Upper lobe of left lung (tissue), 6 donors: ENCODE measurements at regions not wholly inside any gene's neighbourhood (a gene's known extent, or its start where the extent isn't known, plus 50 kb on each side); places are given as distances from the start of the nearest gene placed in this dataset.

Source experiments
- ATAC-seq, 2 donors: fragments of 200-7000 bp; cut with Tn5 transposase; one replicate each; pipeline ENCODE4 v1.9.1; 2022; ENCODE audit warnings: mild to moderate bottlenecking in 2 of 2, moderate library complexity in 2 of 2; ENCODE audit not compliant: low FRiP score in 2 of 2
- DNase-seq, 2 donors: peaks; one replicate each; pipeline ENCODE4 v3.0.0-alpha.2; 2019 to 2020
- H3K27ac ChIP-seq, 4 donors: fragments of 200-600 bp; sonication (generic); one replicate each; pipeline ENCODE4 v1.5.1; 2016 to 2019
- H3K27me3 ChIP-seq, 4 donors: fragments of 200-600 bp; sonication (generic); one replicate each; pipeline ENCODE4 v1.5.1; 2017 to 2019
- H3K36me3 ChIP-seq, 4 donors: fragments of 200-600 bp; sonication (generic); one replicate each; pipeline ENCODE4 v1.5.1; 2016 to 2019
- H3K4me1 ChIP-seq, 4 donors: fragments of 200-600 bp; sonication (generic); one replicate each; pipeline ENCODE4 v1.5.1; 2018 to 2019
- H3K4me3 ChIP-seq, 4 donors: fragments of 200-600 bp; sonication (generic); one replicate each; pipeline ENCODE4 v1.5.1; 2017 to 2019; ENCODE audit warnings: mild to moderate bottlenecking in 2 of 4, moderate library complexity in 1 of 4
- H3K9me3 ChIP-seq, 4 donors: fragments of 200-600 bp; sonication (generic); one replicate each; pipeline ENCODE4 v1.5.1; 2018 to 2019
- EP300 ChIP-seq, 4 donors: sonication (generic); formaldehyde crosslinking; IDR thresholded peaks; one replicate each; pipeline ENCODE4 v1.5.1; 2017; ENCODE audit warnings: antibody characterized with exemption in 4 of 4, control low read depth in 2 of 4
- POLR2A ChIP-seq, 4 donors: fragments of 450-650 bp; IDR thresholded peaks; one replicate each; pipeline ENCODE4 v1.5.1; 2016 to 2017; ENCODE audit warnings: antibody characterized with exemption in 4 of 4, mild to moderate bottlenecking in 2 of 4
- POLR2AphosphoS5 ChIP-seq, 2 donors: sonication (generic); formaldehyde crosslinking; IDR thresholded peaks; one replicate each; pipeline ENCODE4 v1.5.1; 2017; ENCODE audit warnings: antibody characterized with exemption in 2 of 2
- WGBS, 2 donors: methylation state at CpG; one replicate each; pipeline ENCODE4 v1.1.5; 2017 to 2018; 5-methylcytosine and 5-hydroxymethylcytosine counted together
- small RNA-seq, 4 donors: library from RNA; depleted of rRNA; stranded (forward); fragments of <200 nt; gene quantifications; one replicate each; pipeline ENCODE3, GENCODE V24; 2016
- TF ChIP-seq, protein P1 (sequence below), 6 experiments: fragments of 450-650 bp in 4 of 6; fragments of 200-600 bp in 2 of 6; sonication (generic) in 2 of 6; IDR thresholded peaks; one replicate each; pipeline ENCODE4 v1.5.1; 2016 to 2019; ENCODE audit warnings: antibody characterized with exemption in 6 of 6
- donor health status: DM: no; HTN: no; CAD: no; lungs with moderate emphysema.
- donor health status: DM: no; HTN: yes; CAD: no; lungs with severe emphysema.

DNA sequence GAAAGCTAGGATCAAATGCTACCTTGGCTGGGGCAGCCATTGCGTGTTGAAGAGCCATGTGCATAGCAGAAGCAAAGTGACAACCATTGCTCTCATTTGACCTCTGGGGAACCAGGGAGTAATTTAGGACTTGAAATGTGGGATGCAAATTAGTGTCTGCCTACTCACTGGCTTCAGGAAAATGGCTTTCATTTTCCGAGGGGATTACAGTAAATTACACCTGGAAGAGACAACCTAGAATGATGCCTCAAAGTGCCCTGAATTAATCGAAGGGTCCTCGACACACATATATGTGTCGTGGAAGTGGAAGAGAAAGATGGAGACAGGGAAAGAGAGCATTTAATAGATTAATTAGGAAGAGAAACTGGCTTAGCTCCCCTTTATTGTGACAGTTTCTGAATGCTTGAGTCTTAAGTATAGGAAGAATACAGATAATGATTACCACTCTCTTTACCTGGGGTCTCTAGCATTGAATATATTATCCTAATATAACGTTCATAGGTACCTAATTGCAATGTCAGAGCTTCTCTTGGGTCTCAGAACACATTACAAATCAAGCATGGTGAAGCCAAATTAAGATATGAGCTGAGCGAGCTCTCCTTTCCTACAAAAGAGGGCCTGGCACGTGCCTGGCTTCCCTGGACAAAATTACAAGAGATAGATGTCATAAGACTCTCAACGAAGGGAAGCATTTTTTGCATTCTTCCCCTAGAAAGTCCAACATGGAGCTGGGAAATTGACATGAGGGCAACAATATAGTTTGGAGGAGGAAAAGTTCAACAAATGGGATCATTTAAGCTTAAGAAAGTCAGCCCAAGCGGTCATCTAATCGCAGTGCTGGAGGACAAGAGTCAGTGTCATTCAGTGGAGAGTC, 59.5 kb downstream of the MYCN start:
- no peaks in the 10 kb centered on the region for H3K27me3 ChIP-seq
- no peaks in the 10 kb centered on the region for H3K4me1 ChIP-seq
- DNase-seq: no peak
- ATAC-seq: no peak
- TF ChIP-seq, protein P1, sequence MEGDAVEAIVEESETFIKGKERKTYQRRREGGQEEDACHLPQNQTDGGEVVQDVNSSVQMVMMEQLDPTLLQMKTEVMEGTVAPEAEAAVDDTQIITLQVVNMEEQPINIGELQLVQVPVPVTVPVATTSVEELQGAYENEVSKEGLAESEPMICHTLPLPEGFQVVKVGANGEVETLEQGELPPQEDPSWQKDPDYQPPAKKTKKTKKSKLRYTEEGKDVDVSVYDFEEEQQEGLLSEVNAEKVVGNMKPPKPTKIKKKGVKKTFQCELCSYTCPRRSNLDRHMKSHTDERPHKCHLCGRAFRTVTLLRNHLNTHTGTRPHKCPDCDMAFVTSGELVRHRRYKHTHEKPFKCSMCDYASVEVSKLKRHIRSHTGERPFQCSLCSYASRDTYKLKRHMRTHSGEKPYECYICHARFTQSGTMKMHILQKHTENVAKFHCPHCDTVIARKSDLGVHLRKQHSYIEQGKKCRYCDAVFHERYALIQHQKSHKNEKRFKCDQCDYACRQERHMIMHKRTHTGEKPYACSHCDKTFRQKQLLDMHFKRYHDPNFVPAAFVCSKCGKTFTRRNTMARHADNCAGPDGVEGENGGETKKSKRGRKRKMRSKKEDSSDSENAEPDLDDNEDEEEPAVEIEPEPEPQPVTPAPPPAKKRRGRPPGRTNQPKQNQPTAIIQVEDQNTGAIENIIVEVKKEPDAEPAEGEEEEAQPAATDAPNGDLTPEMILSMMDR (IDR thresholded peaks at IDR 0.05): no peak
- TF ChIP-seq POLR2AphosphoS5 (IDR thresholded peaks at IDR 0.05): no peak
- TF ChIP-seq POLR2A (IDR thresholded peaks at IDR 0.05): no peak
- TF ChIP-seq EP300 (IDR thresholded peaks at IDR 0.05): no peak
- 81 to 88% methylated on average over 11 of the region's 11 CpGs for WGBS, 2 donors
- no peak overlapping the region for H3K27ac ChIP-seq
- no peak overlapping the region for H3K4me3 ChIP-seq
- H3K36me3 ChIP-seq: no peaks in the 10 kb centered on the region
- no peaks in the 10 kb centered on the region for H3K9me3 ChIP-seq

DNA sequence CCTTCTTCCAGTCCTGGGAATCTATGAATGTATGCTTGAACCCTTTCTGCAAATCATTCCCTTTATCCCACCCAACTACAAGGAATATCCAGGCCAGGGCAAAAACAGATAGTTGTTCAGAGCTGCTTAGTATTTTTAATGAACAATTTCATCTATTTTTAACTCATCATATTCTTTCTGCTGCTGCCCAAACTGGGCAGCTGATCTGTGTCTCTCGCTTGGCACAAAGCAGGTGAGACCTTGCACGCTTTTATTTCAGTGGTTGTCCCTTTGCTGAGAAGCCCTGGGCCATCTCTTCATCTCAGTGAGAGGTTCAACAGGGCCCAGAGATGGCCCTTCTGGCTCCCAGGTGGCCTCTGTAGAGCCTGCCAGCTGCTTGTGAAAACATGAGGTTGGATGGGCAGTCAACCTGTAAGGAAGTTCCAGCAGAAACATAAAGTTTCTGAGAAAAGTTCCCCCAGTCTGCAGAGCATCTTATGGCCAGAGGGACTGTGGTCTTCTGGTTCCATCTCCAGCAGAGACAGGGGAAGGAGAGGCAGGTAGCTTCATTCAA, 57.5 kb downstream of the MYCN start:
- Histone ChIP-seq H3K4me1 (no peaks in the 10 kb centered on the region), H3K4me3 (no peak overlapping the region), H3K36me3 (no peaks in the 10 kb centered on the region), H3K27ac (no peak overlapping the region), H3K9me3 (no peaks in the 10 kb centered on the region), H3K27me3 (no peaks in the 10 kb centered on the region)
- DNase-seq (no peak), ATAC-seq (no peak)
- TF ChIP-seq POLR2A (IDR thresholded peaks at IDR 0.05): no peak
- TF ChIP-seq POLR2AphosphoS5 (IDR thresholded peaks at IDR 0.05): no peak
- TF ChIP-seq EP300 (IDR thresholded peaks at IDR 0.05): no peak
- TF ChIP-seq, protein P1 (IDR thresholded peaks at IDR 0.05): no peak
- 88 to 93% methylated on average over 2 of the region's 2 CpGs for WGBS, 2 donors

DNA sequence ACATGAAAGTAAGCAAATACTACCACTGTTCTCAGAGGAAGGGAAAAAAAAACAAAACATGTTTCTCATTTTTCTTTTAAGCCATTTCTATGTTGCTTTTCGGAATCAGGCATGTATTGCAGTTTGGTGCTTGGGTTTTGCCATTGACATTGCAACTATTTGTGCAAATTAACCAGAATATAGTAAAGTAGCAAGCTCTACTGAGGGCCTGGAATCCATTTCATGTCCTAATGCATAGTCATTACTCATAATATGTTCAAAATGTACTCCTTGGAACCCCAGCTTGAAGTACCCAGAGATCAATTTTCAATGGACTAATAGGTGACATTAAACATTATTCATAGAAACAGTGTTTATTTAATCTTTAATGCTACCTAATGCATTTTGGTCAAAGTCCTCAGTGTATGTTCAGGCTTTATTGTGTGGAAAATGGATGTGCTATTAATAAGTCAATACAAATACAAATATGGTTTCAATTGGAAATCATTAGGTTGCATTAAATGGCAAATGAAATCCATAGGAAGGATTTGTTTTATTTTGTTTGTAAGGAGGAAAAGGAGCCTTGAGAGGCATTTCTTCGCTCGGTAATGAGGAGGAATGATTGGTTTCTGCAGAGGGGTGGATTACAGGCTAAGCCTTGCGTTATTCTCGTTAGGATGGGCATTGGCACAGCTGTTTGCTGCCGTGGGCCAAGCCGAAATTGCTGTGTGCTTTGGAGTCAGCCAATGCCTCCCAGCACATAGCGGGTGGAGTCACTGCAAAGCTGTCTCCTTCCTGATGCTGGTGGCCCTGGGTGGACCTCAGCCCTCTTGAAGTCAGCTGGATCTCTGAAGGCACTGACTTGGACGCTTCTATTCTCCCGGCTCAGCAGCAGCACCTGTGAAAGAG, 56.4 kb downstream of the MYCN start:
- H3K27ac ChIP-seq: no peak overlapping the region
- TF ChIP-seq POLR2A (IDR thresholded peaks at IDR 0.05) (no peak), POLR2AphosphoS5 (IDR thresholded peaks at IDR 0.05) (no peak), EP300 (IDR thresholded peaks at IDR 0.05) (no peak)
- TF ChIP-seq, protein P1 (IDR thresholded peaks at IDR 0.05): no peak

More for the DNA sequence above, 56.4 kb downstream of the MYCN start:
- Histone ChIP-seq H3K4me3 (no peak overlapping the region), H3K27me3 (no peaks in the 10 kb centered on the region), H3K9me3 (no peaks in the 10 kb centered on the region), H3K36me3 (no peaks in the 10 kb centered on the region), H3K4me1 (no peaks in the 10 kb centered on the region)
- 59 to 63% methylated on average over 8 to 10 of the region's 10 CpGs for WGBS, 2 donors
- ATAC-seq: no peak
- DNase-seq: no peak

Small RNA genes in the stretch of these regions (small RNA-seq; reads per million reads assigned to genes)
- 0 reads per million in 4 donors for gene AC174048.1
- gene RF00561: 0 reads per million in 4 donors
